B cell (primary cell): ENCODE measurements at regions not wholly inside any gene's neighbourhood (a gene's known extent, or its start where the extent isn't known, plus 50 kb on each side); places are given as distances from the start of the nearest gene placed in this dataset.

Source experiments
- CTCF ChIP-seq: fragments of 200-600 bp; IDR thresholded peaks from one replicate; pipeline ENCODE4 v1.8.0; 2022; ENCODE audit warnings: antibody characterized with exemption, mild to moderate bottlenecking
- EZH2 ChIP-seq: IDR thresholded peaks from 2 replicates; pipeline ENCODE4 v1.6.1; 2012; ENCODE audit warnings: borderline replicate concordance, low read depth, mild to moderate bottlenecking, moderate library complexity, low read length; ENCODE audit not compliant: insufficient read depth, poor library complexity, severe bottlenecking

- no peak for TF ChIP-seq CTCF
- TF ChIP-seq EZH2 = no peak
Observed at GRCh38 chr6:141347906-141348492, 784.7 kb upstream of the GJE1 start.
